Natural killer cell treated with Interleukin-12 subunit alpha and Interleukin-12 subunit beta and Interleukin-15 and Interleukin-18, amount 100 ng/mL, for 72 hours (primary cell): ENCODE measurements at regions not wholly inside any gene's neighbourhood (a gene's known extent, or its start where the extent isn't known, plus 50 kb on each side); places are given as distances from the start of the nearest gene placed in this dataset.
"Not testable (repeated sequence)": the region's sequence is repeated elsewhere in the genome, so short reads cannot be mapped to it uniquely, and the experiment has no call there.

Experiments used
- ATAC-seq, 2 donors: fragments of 150-1000 bp; cut with Tn5 transposase in 1 of 2; sonication (Bioruptor Pico), chemical (Tn5 transposase) in 1 of 2; 2 replicates each; pipeline ENCODE4 v1.10.0; 2021
- DNase-seq: peaks from one replicate; pipeline ENCODE4 v3.0.0; 2022; ENCODE audit warnings: low spot score
- H3K27ac Mint-ChIP-seq, 2 donors: 1 replicate in 1 of 2; 2 replicates in 1 of 2; pipeline ENCODE4 v1.8.0; 2022; ENCODE audit warnings: mixed read lengths in 2 of 2, mild to moderate bottlenecking in 1 of 2, moderate library complexity in 1 of 2
- H3K27me3 Mint-ChIP-seq, 2 donors: 1 replicate in 1 of 2; 2 replicates in 1 of 2; pipeline ENCODE4 v1.8.0; 2022; ENCODE audit warnings: mixed read lengths in 2 of 2
- H3K36me3 Mint-ChIP-seq: one replicate; pipeline ENCODE4 v1.8.0; 2022; ENCODE audit warnings: mixed read lengths
- H3K4me1 Mint-ChIP-seq, 2 donors: 1 replicate in 1 of 2; 2 replicates in 1 of 2; pipeline ENCODE4 v1.8.0; 2022; ENCODE audit warnings: low read depth in 2 of 2, mixed read lengths in 2 of 2, mild to moderate bottlenecking in 1 of 2
- H3K4me3 Mint-ChIP-seq: one replicate; pipeline ENCODE4 v1.8.0; 2022; ENCODE audit warnings: mixed read lengths
- H3K9me3 Mint-ChIP-seq: 2 replicates; pipeline ENCODE4 v1.8.0; 2022; ENCODE audit warnings: mixed read lengths

DNA sequence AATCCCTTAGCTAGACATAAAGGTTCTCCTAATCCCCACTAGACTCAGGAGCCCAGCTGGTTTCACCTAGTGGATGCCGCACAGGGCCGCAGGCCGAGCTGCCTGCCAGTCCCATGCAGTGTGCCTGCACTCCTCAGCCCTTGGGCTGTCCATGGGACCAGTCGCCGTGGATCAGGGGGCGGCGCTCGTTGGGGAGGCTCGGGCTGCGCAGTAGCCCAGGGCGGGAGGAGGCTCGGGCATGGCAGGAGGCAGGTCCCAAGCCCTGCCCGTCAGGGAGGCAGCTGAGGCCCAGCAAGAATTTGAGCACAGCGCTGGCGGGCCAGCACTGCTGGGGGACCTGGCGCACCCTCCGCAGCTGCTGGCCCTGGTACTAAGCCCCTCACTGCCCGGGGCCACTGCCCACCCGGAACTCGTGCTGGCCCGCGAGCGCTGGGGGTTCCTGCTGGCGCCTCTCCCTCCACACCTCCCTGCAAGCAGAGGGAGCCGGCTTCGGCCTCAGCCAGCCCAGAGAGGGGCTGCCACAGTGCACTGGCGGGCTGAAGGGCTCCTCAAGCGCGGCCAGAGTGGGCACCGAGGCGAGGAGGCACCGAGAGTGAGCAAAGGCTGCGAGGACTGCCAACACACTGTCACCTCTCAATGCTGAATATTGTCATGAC is 307.8 kb downstream of the C6orf118 start:
- ATAC-seq (no peak), DNase-seq (no peak)
- no peak overlapping the region for H3K27ac Mint-ChIP-seq
- peaks cover 4% of the 10 kb centered on the region for H3K36me3 Mint-ChIP-seq
- peaks cover 8% of the 10 kb centered on the region for H3K9me3 Mint-ChIP-seq
- H3K27me3 Mint-ChIP-seq = no peaks in the 10 kb centered on the region
- no peaks in the 10 kb centered on the region for H3K4me1 Mint-ChIP-seq
- H3K4me3 Mint-ChIP-seq = no peak overlapping the region

- no peak for ATAC-seq
- H3K36me3 Mint-ChIP-seq = no peaks in the 10 kb centered on the region
- no peak overlapping the region for H3K4me3 Mint-ChIP-seq
- no peaks in the 10 kb centered on the region for H3K27me3 Mint-ChIP-seq
- H3K9me3 Mint-ChIP-seq = peaks cover 9% of the 10 kb centered on the region
- H3K27ac Mint-ChIP-seq = no peak overlapping the region
- H3K4me1 Mint-ChIP-seq = no peaks in the 10 kb centered on the region
- no peak for DNase-seq
Measured at GRCh38 chr6:164998297-164998696, 311.1 kb downstream of the C6orf118 start.

DNA sequence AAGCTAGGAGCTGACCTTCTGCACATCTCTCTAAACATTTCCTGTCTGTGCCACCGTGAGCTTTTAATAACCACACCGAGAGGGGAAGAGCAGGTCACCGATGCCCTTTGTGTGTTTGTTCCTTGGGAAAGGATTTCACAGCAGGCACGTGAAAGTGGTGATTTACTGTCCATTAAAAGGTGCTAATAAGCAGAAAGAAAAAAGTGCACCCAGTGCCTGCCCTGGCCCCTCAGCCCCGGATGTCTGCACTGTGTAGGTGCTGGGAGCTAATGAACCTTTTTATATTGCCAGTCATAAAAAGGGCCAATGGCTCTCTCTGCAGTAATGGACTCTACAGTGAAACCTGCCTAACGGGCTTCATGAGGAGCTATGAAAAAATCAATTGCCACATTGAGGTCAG is 312.6 kb downstream of the C6orf118 start:
- no peaks in the 10 kb centered on the region for H3K36me3 Mint-ChIP-seq
- H3K27ac Mint-ChIP-seq = no peak overlapping the region
- no peak for ATAC-seq
- no peak overlapping the region for H3K4me3 Mint-ChIP-seq
- no peak for DNase-seq
- no peaks in the 10 kb centered on the region for H3K4me1 Mint-ChIP-seq
- H3K27me3 Mint-ChIP-seq = no peaks in the 10 kb centered on the region
- H3K9me3 Mint-ChIP-seq = peaks cover 4% of the 10 kb centered on the region

DNA sequence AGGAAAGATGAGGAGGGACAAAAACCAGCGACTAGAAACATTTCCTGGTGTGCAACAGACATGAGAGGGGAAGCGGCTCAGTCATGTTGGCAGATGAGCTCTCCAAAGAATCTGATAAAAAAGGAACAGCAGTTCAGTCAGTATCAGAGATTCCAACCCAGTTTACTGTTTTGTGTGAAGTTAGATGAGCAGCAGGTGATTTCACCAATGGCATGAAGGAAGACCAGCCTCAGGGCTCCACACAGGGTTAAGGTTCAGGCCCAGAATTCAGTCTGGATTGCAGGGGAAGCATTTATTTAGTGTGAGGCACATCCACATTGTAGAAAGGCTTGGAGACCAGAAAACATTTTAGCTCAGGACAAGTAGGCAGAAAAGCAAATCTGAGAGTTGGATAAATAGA is 317.8 kb downstream of the C6orf118 start:
- Mint-ChIP-seq H3K27me3 (no peaks in the 10 kb centered on the region), H3K9me3 (peaks cover 11% of the 10 kb centered on the region), H3K36me3 (no peaks in the 10 kb centered on the region), H3K4me3 (no peak overlapping the region), H3K27ac (no peak overlapping the region), H3K4me1 (no peaks in the 10 kb centered on the region)
- ATAC-seq (no peak), DNase-seq (no peak)

DNA sequence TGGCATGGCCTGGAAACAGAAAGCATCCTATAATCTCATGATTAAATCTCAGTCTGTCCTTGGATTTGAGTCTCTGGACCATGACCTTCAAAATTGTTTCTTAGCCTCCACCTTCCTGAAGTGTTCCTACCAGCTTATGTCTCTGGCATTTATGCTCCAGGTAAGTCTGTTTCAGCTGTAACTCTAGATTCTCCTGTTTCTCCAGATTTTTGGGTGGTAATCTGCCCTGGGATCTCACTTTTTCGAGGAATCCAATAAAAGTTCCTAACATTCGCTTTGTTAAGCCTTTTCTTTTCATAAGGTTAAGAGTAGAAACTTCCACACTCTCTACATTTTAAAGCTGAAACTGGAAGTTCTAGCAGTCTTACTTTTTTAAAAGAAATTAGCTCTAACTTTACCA is 318.5 kb downstream of the C6orf118 start:
- ATAC-seq (no peak), DNase-seq (no peak)
- Mint-ChIP-seq H3K27ac (no peak overlapping the region), H3K4me3 (no peak overlapping the region), H3K9me3 (peaks cover 14% of the 10 kb centered on the region), H3K36me3 (no peaks in the 10 kb centered on the region), H3K27me3 (no peaks in the 10 kb centered on the region), H3K4me1 (no peaks in the 10 kb centered on the region)

GRCh38 chr6:164982389-164982788 is 327.0 kb downstream of the C6orf118 start:
- peaks cover 4% of the 10 kb centered on the region for H3K36me3 Mint-ChIP-seq
- ATAC-seq (no peak), DNase-seq (no peak)
- H3K27ac Mint-ChIP-seq = no peak overlapping the region
- peaks cover 12% of the 10 kb centered on the region for H3K9me3 Mint-ChIP-seq
- H3K27me3 Mint-ChIP-seq = no peaks in the 10 kb centered on the region
- no peak overlapping the region for H3K4me3 Mint-ChIP-seq
- no peaks in the 10 kb centered on the region for H3K4me1 Mint-ChIP-seq

- Mint-ChIP-seq H3K4me3 (no peak overlapping the region), H3K27me3 (no peaks in the 10 kb centered on the region), H3K36me3 (no peaks in the 10 kb centered on the region), H3K4me1 (no peaks in the 10 kb centered on the region), H3K9me3 (no peaks in the 10 kb centered on the region), H3K27ac (no peak overlapping the region)
- DNase-seq = no peak
- ATAC-seq = no peak
Measured at GRCh38 chr6:164967102-164967501, 342.3 kb downstream of the C6orf118 start.

DNA sequence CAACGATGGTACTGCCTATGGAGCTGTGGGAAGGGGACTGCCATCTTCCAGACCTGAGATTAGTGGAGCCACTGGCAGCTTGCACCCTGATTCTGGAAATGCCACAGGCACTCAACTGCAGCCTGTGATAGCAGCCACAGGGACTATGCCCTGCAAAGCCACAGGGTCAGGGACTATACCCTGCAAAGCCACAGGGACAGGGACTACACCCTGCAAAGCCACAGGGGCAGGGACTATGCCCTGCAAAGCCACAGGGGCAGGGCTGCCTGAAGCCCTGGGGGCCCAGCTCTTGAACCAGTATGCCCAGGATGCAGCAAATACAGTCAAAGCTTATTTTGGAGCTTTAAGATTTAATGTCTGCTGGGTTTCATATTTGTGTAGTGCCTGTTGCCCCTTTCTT is 346.6 kb downstream of the C6orf118 start:
- no peaks in the 10 kb centered on the region for H3K27me3 Mint-ChIP-seq
- no peaks in the 10 kb centered on the region for H3K4me1 Mint-ChIP-seq
- peaks cover 7% of the 10 kb centered on the region for H3K9me3 Mint-ChIP-seq
- no peak overlapping the region for H3K27ac Mint-ChIP-seq
- ATAC-seq (no peak), DNase-seq (no peak)
- peaks cover 4% of the 10 kb centered on the region for H3K36me3 Mint-ChIP-seq
- H3K4me3 Mint-ChIP-seq = no peak overlapping the region

GRCh38 chr6:164947164-164947563 is 362.2 kb downstream of the C6orf118 start:
- ATAC-seq (no peak), DNase-seq (no peak)
- Mint-ChIP-seq H3K4me1 (no peaks in the 10 kb centered on the region), H3K4me3 (no peak overlapping the region), H3K9me3 (peaks cover 8% of the 10 kb centered on the region), H3K27ac (no peak overlapping the region), H3K27me3 (no peaks in the 10 kb centered on the region), H3K36me3 (no peaks in the 10 kb centered on the region)

DNA sequence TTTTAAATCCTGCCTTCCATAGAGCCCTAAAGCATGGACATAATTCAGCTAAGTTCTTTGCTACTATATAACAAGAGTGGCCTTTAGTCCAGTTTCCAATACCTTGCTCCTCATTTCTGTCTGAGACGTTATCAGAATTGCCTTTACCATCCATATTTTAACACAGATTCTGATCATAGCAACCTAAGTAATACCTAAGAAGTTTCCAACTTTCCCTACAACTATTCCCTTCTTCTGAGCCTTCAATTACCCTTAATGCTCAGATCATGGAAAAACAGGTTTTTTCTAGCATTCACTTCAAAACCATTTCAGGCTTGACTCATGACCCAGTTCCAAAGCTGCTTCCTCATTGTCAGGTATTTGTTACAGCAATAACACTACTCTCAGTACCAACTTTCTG is 367.1 kb downstream of the C6orf118 start:
- Mint-ChIP-seq H3K27ac (no peak overlapping the region), H3K9me3 (peaks cover 11% of the 10 kb centered on the region), H3K36me3 (no peaks in the 10 kb centered on the region), H3K4me3 (no peak overlapping the region), H3K27me3 (no peaks in the 10 kb centered on the region), H3K4me1 (no peaks in the 10 kb centered on the region)
- no peak for ATAC-seq
- DNase-seq = no peak

- not testable (repeated sequence) for H3K27ac Mint-ChIP-seq, DNase-seq, H3K4me3 Mint-ChIP-seq, H3K4me1 Mint-ChIP-seq, H3K36me3 Mint-ChIP-seq, ATAC-seq, H3K27me3 Mint-ChIP-seq, H3K9me3 Mint-ChIP-seq
Measured at GRCh38 chr6:164933238-164933794, 376.1 kb downstream of the C6orf118 start.

GRCh38 chr6:164929408-164929977 is 379.9 kb downstream of the C6orf118 start:
- no peak for DNase-seq
- no peak overlapping the region for H3K4me3 Mint-ChIP-seq
- no peaks in the 10 kb centered on the region for H3K4me1 Mint-ChIP-seq
- no peak overlapping the region for H3K27ac Mint-ChIP-seq
- H3K27me3 Mint-ChIP-seq = no peaks in the 10 kb centered on the region
- no peaks in the 10 kb centered on the region for H3K9me3 Mint-ChIP-seq
- no peak for ATAC-seq
- H3K36me3 Mint-ChIP-seq = no peaks in the 10 kb centered on the region

- no peak overlapping the region for H3K4me3 Mint-ChIP-seq
- H3K9me3 Mint-ChIP-seq = no peaks in the 10 kb centered on the region
- no peaks in the 10 kb centered on the region for H3K36me3 Mint-ChIP-seq
- no peaks in the 10 kb centered on the region for H3K4me1 Mint-ChIP-seq
- H3K27ac Mint-ChIP-seq = no peak overlapping the region
- no peaks in the 10 kb centered on the region for H3K27me3 Mint-ChIP-seq
- ATAC-seq (no peak), DNase-seq (no peak)
Measured at GRCh38 chr6:164928728-164929407, 380.5 kb downstream of the C6orf118 start.

GRCh38 chr6:164928057-164928727 is 381.2 kb downstream of the C6orf118 start:
- ATAC-seq (no peak), DNase-seq (no peak)
- H3K27me3 Mint-ChIP-seq = no peaks in the 10 kb centered on the region
- no peaks in the 10 kb centered on the region for H3K36me3 Mint-ChIP-seq
- no peak overlapping the region for H3K4me3 Mint-ChIP-seq
- no peak overlapping the region for H3K27ac Mint-ChIP-seq
- H3K4me1 Mint-ChIP-seq = no peaks in the 10 kb centered on the region
- no peaks in the 10 kb centered on the region for H3K9me3 Mint-ChIP-seq
